ENCODE measurements at regions not wholly inside any gene's neighbourhood (a gene's known extent, or its start where the extent isn't known, plus 50 kb on each side); places are given as distances from the start of the nearest gene placed in this dataset.

DNA sequence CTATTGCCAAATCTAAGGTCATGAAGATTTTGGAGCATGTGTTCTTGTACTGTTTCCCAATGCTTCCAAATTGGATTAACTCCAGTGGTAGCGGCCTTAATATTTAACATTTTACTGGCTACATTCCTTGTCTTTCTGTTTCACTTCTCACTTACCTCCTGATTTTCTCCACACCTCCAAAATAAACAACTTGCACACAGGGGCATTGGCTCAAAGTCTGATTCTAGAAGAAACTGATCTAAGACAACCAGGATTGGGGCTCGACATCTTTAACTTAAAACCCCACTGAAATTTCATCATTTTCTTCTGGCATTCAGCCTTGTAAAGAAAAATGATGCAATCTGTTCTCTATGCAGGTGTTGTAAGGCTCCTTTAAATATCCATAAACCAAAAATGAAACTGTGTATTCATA lies 557.9 kb upstream of the ID4 start:
- DNase-seq, result no peak

DNA sequence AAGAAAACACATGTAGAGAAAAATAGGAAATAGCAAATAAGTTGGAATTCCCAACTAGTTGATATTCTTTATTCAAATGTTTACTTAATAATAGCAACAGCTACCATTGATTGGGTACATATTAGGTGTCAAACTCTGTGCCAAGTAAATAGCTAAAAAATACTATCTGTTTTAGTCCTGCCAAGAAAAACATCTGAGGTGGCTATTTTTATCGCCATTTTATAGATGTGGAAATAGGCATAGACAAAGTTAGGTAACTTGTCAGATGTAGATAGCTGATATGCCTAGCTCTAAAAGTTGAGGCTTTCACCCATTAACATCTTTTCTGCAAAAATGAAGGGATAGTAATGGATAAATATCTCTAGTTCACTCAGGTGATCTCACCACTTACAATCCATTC lies 549.2 kb upstream of the ID4 start:
- DNase-seq, result no peak

GRCh38 chr6:19289457-19289856 lies 547.7 kb upstream of the ID4 start:
- no peak for DNase-seq

- DNase-seq, result no peak
Observed at GRCh38 chr6:19297880-19298279, 539.3 kb upstream of the ID4 start.

- no peak for DNase-seq
Observed at GRCh38 chr6:19298421-19298820, 538.7 kb upstream of the ID4 start.

GRCh38 chr6:19299129-19299528 lies 538.0 kb upstream of the ID4 start:
- DNase-seq, result no peak

- no peak for DNase-seq
Observed at GRCh38 chr6:19301980-19302379, 535.2 kb upstream of the ID4 start.

DNA sequence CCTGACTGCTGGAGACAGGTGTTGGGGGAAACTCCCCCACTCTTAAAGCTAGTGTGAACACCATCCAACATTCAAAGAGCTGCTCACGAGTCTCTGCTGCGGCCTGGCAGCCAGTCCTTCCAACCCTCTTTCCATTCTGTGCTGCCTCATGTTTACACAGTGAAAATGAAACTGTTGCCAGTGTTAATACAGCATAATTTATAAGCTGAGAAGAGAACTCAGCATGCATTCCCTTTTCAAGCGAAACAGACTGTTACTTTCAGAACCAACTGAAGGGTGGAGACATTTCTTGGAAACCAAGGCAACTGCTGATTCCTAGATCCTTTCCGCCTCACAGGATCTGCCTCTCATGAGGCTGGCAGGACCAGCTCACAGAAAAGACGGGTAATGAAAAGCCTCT lies 533.8 kb upstream of the ID4 start:
- no peak for DNase-seq

GRCh38 chr6:19309661-19310060 lies 527.5 kb upstream of the ID4 start:
- no peak for DNase-seq

DNA sequence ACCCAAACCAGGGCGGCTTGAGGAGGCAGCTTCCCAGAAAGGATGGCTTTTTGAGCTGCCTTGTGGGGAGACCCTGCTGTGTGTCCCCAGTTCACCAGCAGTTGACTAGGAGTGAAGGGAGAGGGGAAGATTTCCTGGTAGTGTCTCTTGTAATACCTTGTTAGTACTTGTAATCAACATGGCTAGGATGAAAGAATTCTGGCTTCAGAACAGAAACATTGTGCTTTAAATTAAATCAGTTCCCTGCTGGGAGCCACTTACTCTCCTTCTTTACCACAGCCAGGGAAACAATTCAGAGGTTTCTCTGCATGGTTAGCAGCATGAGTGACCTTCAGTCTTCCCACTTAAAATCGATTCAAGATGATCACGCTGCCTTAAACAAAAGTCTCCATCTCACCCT lies 525.4 kb upstream of the ID4 start:
- DNase-seq, result no peak

GRCh38 chr6:19312241-19312978 lies 524.8 kb upstream of the ID4 start:
- no peak for DNase-seq

- DNase-seq, result no peak
Observed at GRCh38 chr6:19317431-19317986, 519.7 kb upstream of the ID4 start.

GRCh38 chr6:19319005-19319404 lies 518.2 kb upstream of the ID4 start:
- DNase-seq, result no peak

GRCh38 chr6:19320111-19320581 lies 517.0 kb upstream of the ID4 start:
- no peak for DNase-seq

GRCh38 chr6:19322691-19323485 lies 514.3 kb upstream of the ID4 start:
- DNase-seq, result no peak

DNA sequence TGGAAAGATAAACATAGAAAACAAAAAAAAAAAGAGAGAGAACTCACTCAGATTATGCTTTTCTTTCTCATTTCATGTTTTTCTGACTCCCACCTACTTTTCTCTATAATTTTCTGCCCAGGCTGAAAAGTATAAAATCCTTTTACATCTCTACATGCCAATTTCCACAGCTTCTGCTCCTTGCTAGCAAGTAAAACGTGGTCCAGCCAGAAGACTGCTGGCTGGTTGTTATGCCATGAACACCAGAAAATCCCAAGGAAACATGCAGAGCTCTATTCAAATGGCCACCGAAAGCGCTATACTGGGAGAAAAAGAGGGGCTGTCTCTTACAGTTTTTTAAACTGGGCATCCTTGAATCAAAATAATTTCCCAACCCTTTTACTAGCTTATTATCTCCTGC lies 512.8 kb upstream of the ID4 start:
- no peak for DNase-seq

GRCh38 chr6:19325335-19325789 lies 511.8 kb upstream of the ID4 start:
- no peak for DNase-seq

- no peak for DNase-seq
Observed at GRCh38 chr6:19327241-19327640, 509.9 kb upstream of the ID4 start.

- no peak for DNase-seq
Observed at GRCh38 chr6:19327661-19328060, 509.5 kb upstream of the ID4 start.

DNA sequence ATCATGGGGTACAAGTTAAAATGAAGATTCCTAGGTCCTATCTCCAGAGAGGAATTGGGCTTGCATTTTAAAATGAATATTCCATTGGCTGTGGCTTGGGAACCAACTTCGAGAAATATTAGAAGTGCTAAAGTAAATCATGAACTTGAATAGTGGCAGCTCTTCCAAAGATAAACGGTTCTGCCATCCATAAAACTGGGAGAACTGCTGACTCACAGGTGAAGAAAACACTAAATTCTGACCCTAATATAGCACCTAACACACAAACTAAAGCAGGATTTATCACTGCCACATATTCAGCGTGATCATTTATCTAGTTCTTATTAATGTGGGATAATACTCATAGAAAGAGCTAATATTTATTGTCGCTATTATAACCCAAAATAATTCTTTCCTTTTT lies 508.1 kb upstream of the ID4 start:
- DNase-seq, result no peak

GRCh38 chr6:19331089-19331488 lies 506.1 kb upstream of the ID4 start:
- DNase-seq, result no peak

GRCh38 chr6:19332806-19333460 lies 504.2 kb upstream of the ID4 start:
- DNase-seq, result no peak

DNA sequence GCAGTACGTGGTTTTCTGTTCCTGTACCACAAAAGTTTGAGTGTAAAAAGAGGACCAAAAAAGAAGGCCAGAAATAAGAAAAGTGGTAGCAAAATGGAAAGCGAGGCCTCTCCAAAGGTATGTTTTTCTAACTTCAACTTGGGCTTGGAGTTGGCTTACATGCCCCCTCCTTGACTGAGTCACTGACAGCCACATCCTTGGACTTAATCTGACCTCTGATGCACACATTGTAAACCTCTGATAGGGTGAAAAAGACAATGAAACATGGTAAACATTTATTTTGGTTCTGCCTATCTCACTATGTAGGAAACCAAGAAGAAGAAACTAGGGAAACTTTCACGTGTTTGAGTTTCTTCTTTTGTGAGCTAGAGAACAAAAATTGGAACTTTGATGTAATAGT lies 503.2 kb upstream of the ID4 start:
- no peak for DNase-seq

DNA sequence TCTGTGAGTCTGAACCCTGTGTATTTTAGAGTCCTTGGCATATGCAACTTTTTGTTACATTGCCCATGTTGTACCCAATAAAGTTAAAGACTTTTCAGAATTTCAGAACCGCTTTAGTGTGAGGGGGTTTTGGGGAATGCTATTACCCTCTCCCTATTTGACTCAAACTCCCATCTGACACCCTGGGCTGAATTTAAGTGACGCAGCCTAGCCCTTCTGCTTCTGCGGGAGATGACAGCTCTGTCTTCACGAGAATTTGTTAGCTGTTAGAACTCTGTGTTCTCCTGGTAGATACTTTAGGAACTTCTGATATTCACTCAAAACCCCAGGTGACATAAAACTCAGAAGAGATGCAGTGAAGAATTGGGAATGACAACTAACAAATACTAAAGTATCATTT lies 500.6 kb upstream of the ID4 start:
- no peak for DNase-seq
